ENCODE measurements at regions not wholly inside any gene's neighbourhood (a gene's known extent, or its start where the extent isn't known, plus 50 kb on each side); places are given as distances from the start of the nearest gene placed in this dataset.
"Not testable (repeated sequence)": the region's sequence is repeated elsewhere in the genome, so short reads cannot be mapped to it uniquely, and the experiment has no call there.

DNA sequence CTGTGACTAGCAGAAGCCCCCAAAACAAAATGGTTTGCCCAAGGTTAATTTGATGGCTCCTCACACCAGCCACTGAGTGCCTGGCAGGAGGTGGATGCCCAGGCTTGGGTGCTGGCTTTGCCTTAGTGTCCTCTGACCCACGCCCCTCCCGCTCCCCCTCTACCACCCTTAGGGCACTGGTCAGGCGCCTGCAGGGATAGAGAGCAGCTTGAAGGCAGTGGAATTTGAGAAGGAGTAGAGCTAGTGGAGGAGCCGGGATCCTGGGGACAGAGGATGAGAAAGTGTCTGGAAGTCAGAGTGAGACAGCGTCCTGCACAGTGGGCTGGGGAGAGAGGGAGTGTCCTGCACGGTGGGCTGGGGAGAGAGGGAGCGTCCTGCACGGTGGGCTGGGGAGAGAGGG is 139.4 kb downstream of the DNAJB6 start:
- TF ChIP-seq, protein P1, sequence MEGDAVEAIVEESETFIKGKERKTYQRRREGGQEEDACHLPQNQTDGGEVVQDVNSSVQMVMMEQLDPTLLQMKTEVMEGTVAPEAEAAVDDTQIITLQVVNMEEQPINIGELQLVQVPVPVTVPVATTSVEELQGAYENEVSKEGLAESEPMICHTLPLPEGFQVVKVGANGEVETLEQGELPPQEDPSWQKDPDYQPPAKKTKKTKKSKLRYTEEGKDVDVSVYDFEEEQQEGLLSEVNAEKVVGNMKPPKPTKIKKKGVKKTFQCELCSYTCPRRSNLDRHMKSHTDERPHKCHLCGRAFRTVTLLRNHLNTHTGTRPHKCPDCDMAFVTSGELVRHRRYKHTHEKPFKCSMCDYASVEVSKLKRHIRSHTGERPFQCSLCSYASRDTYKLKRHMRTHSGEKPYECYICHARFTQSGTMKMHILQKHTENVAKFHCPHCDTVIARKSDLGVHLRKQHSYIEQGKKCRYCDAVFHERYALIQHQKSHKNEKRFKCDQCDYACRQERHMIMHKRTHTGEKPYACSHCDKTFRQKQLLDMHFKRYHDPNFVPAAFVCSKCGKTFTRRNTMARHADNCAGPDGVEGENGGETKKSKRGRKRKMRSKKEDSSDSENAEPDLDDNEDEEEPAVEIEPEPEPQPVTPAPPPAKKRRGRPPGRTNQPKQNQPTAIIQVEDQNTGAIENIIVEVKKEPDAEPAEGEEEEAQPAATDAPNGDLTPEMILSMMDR (IDR thresholded peaks at IDR 0.05; ENCODE audit: low read depth, low read length, missing control alignments), result no peak
- in situ Hi-C loops (cut with HindIII; ENCODE audit: low sequenced_read_pairs), result no loop called here
- no peak for DNase-seq (ENCODE audit: low read depth)
- H3K4me3 ChIP-seq (ENCODE audit: low read depth, low read length), result no peak overlapping the region

DNA sequence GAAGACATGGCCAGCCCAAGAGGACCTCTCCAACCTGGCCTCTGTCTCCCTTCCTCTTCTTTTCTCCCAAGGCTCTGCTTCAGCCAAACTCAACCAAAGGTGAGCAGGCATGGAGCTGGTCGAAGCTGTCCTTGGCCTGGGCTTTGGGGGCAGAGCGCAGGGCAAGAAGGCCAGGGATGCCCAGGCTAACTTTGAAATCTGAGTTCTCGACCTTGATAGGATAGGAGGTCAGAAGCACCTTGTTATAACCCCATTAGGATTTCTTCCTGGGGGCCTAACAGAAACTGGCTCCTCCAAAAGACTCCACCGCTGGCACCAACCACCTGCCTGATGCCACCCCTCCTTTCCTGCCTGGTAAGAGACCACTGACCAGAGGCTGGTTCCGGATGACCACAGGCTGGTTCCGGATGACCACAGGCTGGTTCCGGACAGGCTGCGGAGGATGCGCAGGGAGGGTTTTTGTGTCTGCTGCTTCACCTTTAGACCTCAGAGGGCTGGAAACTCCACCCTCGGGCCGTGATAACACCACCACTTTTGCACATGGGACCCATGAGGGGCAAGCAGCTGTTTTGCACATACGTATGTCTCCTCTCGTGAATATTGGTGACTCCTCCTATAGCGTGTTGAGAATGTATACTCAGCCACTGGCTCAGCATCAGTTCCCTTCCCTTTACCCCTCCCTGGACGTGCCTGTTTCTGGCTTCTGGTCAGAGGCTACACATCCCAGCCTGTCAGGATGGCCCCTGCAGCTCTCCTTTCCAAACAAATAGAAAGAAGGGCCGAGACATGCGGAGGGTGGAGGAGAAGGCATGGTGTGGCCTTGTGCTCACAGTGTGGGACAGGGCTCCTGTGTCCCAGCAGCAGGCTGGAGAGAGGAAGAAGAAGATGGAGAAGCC is 140.1 kb downstream of the DNAJB6 start:
- in situ Hi-C loops (cut with HindIII; ENCODE audit: low sequenced_read_pairs), result no loop called here
- TF ChIP-seq, protein P1 (IDR thresholded peaks at IDR 0.05; ENCODE audit: low read depth, low read length, missing control alignments), result no peak
- DNase-seq (ENCODE audit: low read depth), result no peak
- no peak overlapping the region for H3K4me3 ChIP-seq (ENCODE audit: low read depth, low read length)

DNA sequence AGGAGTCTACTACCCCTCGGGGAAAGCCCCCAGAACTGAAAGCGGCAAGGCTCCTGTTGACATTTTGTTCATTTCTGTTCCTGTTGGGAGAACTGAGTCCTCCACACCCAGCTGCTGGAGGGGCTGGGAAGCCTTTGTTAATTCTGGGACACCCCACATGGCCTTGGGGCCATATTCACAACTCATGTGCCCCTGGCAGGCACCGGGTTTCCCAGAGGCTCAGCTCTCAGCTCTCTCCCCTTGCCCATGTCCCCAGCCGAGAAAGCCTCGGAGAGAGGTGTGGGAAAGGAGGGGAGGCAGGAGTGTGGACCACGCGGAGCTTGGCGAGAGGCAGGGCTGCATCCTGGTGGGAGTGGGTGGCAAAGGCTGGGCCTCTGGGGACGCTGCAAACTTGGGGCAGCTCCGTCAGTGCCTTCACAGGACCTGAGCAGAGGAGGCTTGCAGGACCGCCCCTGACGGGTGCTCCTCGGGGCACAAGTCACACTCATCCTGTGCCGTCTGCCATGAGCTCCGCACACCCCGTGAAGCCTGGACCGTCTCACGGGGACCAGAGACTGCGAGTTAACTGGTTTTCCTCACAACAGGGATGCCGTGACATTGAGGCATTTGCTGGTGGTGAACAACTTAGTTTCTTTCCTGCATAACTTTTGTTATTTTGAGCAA is 140.9 kb downstream of the DNAJB6 start:
- H3K4me3 ChIP-seq (ENCODE audit: low read depth, low read length), result no peak overlapping the region
- DNase-seq (ENCODE audit: low read depth), result no peak
- TF ChIP-seq, protein P1 (IDR thresholded peaks at IDR 0.05; ENCODE audit: low read depth, low read length, missing control alignments), result no peak
- in situ Hi-C loops (cut with HindIII; ENCODE audit: low sequenced_read_pairs), result no loop called here

DNA sequence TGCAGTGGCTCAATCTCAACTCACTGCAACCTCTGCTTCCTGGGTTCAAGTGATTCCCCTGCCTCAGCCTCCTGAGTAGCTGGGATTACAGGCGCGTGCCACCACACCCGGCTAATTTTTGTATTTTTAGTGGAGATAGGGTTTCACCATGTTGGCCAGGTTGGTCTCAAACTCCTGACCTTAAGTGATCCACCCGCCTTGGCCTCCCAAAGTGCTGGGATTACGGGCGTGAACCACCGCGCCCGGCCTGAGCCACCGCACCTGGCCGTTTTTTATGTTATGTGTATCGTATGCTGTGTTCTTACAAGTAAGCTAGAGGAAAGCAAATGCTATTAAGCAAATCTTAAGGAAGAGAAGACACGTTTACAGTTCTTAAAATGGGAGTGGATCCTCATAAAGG is 141.8 kb downstream of the DNAJB6 start:
- DNase-seq (ENCODE audit: low read depth); H3K4me3 ChIP-seq (ENCODE audit: low read depth, low read length); in situ Hi-C loops (cut with HindIII; ENCODE audit: low sequenced_read_pairs): not testable (repeated sequence)

DNA sequence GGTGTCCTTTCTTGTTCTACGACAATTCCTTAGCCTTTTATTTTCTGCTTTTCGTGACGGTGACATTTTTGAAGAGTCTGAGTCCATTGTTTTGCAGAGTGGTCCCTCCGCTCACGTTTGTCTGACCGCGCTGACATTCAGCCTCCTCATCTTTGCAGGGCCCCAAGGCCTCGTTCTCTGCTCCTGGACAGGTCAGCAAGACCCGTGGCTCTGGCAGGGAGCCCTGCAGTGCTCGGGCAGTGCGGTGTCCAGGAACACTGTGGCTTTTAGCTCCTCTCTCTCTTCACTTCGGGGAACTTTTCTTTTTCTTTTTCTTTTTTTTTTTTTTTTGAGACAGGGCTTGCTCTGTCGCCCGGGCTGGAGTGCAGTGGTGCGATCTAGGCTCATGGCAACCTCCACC is 142.5 kb downstream of the DNAJB6 start:
- no peak overlapping the region for H3K4me3 ChIP-seq (ENCODE audit: low read depth, low read length)
- TF ChIP-seq, protein P1 (IDR thresholded peaks at IDR 0.05; ENCODE audit: low read depth, low read length, missing control alignments), result no peak
- in situ Hi-C loops (cut with HindIII; ENCODE audit: low sequenced_read_pairs), result no loop called here
- DNase-seq (ENCODE audit: low read depth), result no peak

DNA sequence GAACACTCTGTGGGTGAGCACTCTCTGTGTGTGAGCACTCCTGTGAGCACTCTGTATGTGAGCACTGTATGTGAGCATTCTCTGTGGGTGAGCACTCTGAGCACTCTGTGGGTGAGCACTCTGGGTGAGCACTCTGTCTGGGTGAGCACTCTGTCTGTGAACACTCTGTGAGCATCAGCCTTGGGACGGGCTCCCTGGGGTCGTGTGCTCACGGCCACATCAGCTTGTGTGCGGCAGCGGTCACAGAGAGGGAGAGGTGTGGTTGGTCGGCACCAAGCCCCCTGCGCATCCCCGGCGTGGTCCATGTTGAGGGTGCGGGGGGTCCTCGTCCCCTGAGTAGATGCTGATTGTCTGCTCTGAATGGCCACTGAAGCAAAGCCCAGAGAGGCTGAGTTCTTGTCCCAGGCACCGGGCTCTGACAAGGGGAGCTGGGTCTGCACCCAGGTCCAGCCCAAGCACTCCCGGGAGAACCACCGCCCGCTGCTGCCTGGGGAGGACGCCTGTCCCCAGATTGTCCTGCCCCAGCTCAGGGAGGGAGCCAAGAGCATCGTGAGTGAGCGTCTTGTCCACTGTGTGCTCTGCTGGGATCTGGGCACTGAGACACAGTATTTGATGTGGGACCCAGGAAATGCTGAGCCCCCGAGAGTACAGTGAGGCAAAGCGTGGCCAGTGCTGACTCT is 143.7 kb downstream of the DNAJB6 start:
- H3K4me3 ChIP-seq (ENCODE audit: low read depth, low read length), result no peak overlapping the region
- in situ Hi-C loops (cut with HindIII; ENCODE audit: low sequenced_read_pairs), result no loop called here
- DNase-seq (ENCODE audit: low read depth), result no peak

More for the DNA sequence above, 143.7 kb downstream of the DNAJB6 start:
- TF ChIP-seq, protein P1 (IDR thresholded peaks at IDR 0.05; ENCODE audit: low read depth, low read length, missing control alignments), result no peak
